RWPE2 (cell line): ENCODE measurements at regions not wholly inside any gene's neighbourhood (a gene's known extent, or its start where the extent isn't known, plus 50 kb on each side); places are given as distances from the start of the nearest gene placed in this dataset.

Experiments used
- ATAC-seq: fragments of 200-7000 bp; cut with Tn5 transposase; 3 replicates; pipeline ENCODE4 v1.9.1; 2021; ENCODE audit warnings: low read depth
- DNase-seq: peaks from one replicate; pipeline ENCODE4 v3.0.0-alpha.2; 2020; ENCODE audit warnings: low spot score
- H3K27ac ChIP-seq: fragments of 450-650 bp; 2 replicates; pipeline ENCODE4 v1.5.1; 2017; ENCODE audit warnings: mild to moderate bottlenecking; ENCODE audit not compliant: poor library complexity, severe bottlenecking
- H3K27me3 ChIP-seq: fragments of 250-450 bp; sonication (Bioruptor Pico); 2 replicates; pipeline ENCODE4 v1.5.1; 2021; ENCODE audit warnings: mild to moderate bottlenecking, moderate library complexity; ENCODE audit not compliant: insufficient read depth, poor library complexity, severe bottlenecking
- H3K36me3 ChIP-seq: fragments of 250-450 bp; sonication (Bioruptor Pico); 2 replicates; pipeline ENCODE4 v1.5.1; 2020; ENCODE audit warnings: low read depth, mild to moderate bottlenecking, moderate library complexity
- H3K4me1 ChIP-seq: fragments of 250-450 bp; sonication (Bioruptor Pico); 2 replicates; pipeline ENCODE4 v1.5.1; 2021; ENCODE audit warnings: mild to moderate bottlenecking, moderate library complexity; ENCODE audit not compliant: insufficient read depth, poor library complexity, severe bottlenecking
- H3K4me3 ChIP-seq: fragments of 250-450 bp; sonication (Bioruptor Pico); 2 replicates; pipeline ENCODE4 v1.5.1; 2021; ENCODE audit warnings: mild to moderate bottlenecking, moderate library complexity; ENCODE audit not compliant: severe bottlenecking
- H3K9me3 ChIP-seq: fragments of 250-450 bp; sonication (Bioruptor Pico); 2 replicates; pipeline ENCODE4 v1.5.1; 2021; ENCODE audit warnings: mild to moderate bottlenecking, moderate library complexity; ENCODE audit not compliant: severe bottlenecking
- TF ChIP-seq, protein P1 (sequence below): fragments of 450-650 bp; IDR thresholded peaks from one replicate; pipeline ENCODE4 v1.5.1; 2017; ENCODE audit warnings: mild to moderate bottlenecking, moderate library complexity; ENCODE audit not compliant: poor library complexity, severe bottlenecking

DNA sequence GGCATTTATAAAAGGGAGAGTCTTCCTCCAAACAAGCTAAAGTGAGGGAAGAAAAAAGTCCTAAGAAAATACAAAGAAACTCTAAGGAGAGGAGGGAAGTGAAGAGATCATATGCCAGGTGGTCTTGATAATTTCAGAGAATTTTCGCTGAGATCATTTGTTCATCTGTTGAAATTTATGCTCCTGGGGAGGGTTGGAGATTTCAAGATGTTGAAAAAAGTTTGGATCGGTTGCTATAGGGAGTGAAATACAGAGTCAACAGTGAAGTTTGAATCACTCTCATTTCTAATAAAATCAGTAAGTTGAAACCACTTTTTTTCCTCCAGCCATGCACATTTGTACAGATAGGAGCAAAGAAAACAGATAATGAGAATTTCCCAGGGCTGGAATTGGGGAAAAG, 299.1 kb upstream of the ADAMTS5 start:
- H3K9me3 ChIP-seq, result no peaks in the 10 kb centered on the region
- ATAC-seq, result no peak
- H3K4me3 ChIP-seq, result no peak overlapping the region

GRCh38 chr21:27265492-27265891, 298.6 kb upstream of the ADAMTS5 start:
- Histone ChIP-seq H3K27ac (no peak overlapping the region), H3K9me3 (no peaks in the 10 kb centered on the region), H3K27me3 (no peaks in the 10 kb centered on the region), H3K4me3 (no peak overlapping the region), H3K4me1 (peaks cover 4% of the 10 kb centered on the region), H3K36me3 (no peaks in the 10 kb centered on the region)
- TF ChIP-seq, protein P1, sequence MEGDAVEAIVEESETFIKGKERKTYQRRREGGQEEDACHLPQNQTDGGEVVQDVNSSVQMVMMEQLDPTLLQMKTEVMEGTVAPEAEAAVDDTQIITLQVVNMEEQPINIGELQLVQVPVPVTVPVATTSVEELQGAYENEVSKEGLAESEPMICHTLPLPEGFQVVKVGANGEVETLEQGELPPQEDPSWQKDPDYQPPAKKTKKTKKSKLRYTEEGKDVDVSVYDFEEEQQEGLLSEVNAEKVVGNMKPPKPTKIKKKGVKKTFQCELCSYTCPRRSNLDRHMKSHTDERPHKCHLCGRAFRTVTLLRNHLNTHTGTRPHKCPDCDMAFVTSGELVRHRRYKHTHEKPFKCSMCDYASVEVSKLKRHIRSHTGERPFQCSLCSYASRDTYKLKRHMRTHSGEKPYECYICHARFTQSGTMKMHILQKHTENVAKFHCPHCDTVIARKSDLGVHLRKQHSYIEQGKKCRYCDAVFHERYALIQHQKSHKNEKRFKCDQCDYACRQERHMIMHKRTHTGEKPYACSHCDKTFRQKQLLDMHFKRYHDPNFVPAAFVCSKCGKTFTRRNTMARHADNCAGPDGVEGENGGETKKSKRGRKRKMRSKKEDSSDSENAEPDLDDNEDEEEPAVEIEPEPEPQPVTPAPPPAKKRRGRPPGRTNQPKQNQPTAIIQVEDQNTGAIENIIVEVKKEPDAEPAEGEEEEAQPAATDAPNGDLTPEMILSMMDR, result no peak
- ATAC-seq, result no peak
- DNase-seq, result no peak

More for the DNA sequence above, 299.1 kb upstream of the ADAMTS5 start:
- H3K27me3 ChIP-seq, result no peaks in the 10 kb centered on the region
- peaks cover 4% of the 10 kb centered on the region for H3K4me1 ChIP-seq
- DNase-seq, result no peak
- TF ChIP-seq, protein P1, result no peak
- no peaks in the 10 kb centered on the region for H3K36me3 ChIP-seq
- no peak overlapping the region for H3K27ac ChIP-seq

GRCh38 chr21:27261676-27262075, 294.8 kb upstream of the ADAMTS5 start:
- no peak for ATAC-seq
- TF ChIP-seq, protein P1, result no peak
- no peaks in the 10 kb centered on the region for H3K9me3 ChIP-seq
- H3K27ac ChIP-seq, result no peak overlapping the region
- no peaks in the 10 kb centered on the region for H3K36me3 ChIP-seq
- no peaks in the 10 kb centered on the region for H3K27me3 ChIP-seq
- no peak for DNase-seq
- no peaks in the 10 kb centered on the region for H3K4me1 ChIP-seq
- H3K4me3 ChIP-seq, result no peak overlapping the region

- DNase-seq, result no peak
- no peak overlapping the region for H3K27ac ChIP-seq
- H3K9me3 ChIP-seq, result no peaks in the 10 kb centered on the region
- no peaks in the 10 kb centered on the region for H3K36me3 ChIP-seq
- no peaks in the 10 kb centered on the region for H3K4me1 ChIP-seq
- ATAC-seq, result no peak
- H3K4me3 ChIP-seq, result no peak overlapping the region
- H3K27me3 ChIP-seq, result no peaks in the 10 kb centered on the region
- TF ChIP-seq, protein P1, result no peak
These were observed 293.8 kb upstream of the ADAMTS5 start for GRCh38 chr21:27260728-27261127.

GRCh38 chr21:27258742-27259448, 292.0 kb upstream of the ADAMTS5 start:
- Histone ChIP-seq H3K27ac (no peak overlapping the region), H3K36me3 (no peaks in the 10 kb centered on the region), H3K27me3 (no peaks in the 10 kb centered on the region), H3K4me3 (no peak overlapping the region), H3K4me1 (no peaks in the 10 kb centered on the region), H3K9me3 (no peaks in the 10 kb centered on the region)
- DNase-seq (no peak), ATAC-seq (no peak)
- TF ChIP-seq, protein P1, result no peak
